Hepatocyte (in vitro differentiated cells): ENCODE measurements at regions not wholly inside any gene's neighbourhood (a gene's known extent, or its start where the extent isn't known, plus 50 kb on each side); places are given as distances from the start of the nearest gene placed in this dataset.

Source experiments
- DNase-seq: peaks from one replicate; pipeline ENCODE4 v3.0.0-alpha.2; 2016; ENCODE audit warnings: low spot score
- H2AFZ ChIP-seq: fragments of 200-600 bp; sonication (generic); 2 replicates; pipeline ENCODE4 v1.6.0; 2016; ENCODE audit warnings: antibody characterized with exemption, mild to moderate bottlenecking
- H3K27ac ChIP-seq: fragments of 200-600 bp; sonication (generic); 2 replicates; pipeline ENCODE4 v1.5.1; 2016; ENCODE audit warnings: mild to moderate bottlenecking
- H3K27me3 ChIP-seq: fragments of 200-600 bp; sonication (generic); 2 replicates; pipeline ENCODE4 v1.6.1; 2016
- H3K36me3 ChIP-seq: fragments of 200-600 bp; sonication (generic); replicated peaks from 2 replicates; pipeline ENCODE4 v1.5.1; 2016; ENCODE audit warnings: low read depth; ENCODE audit not compliant: insufficient read depth
- H3K4me1 ChIP-seq: fragments of 200-600 bp; sonication (generic); 2 replicates; pipeline ENCODE4 v1.5.1; 2016; ENCODE audit warnings: mild to moderate bottlenecking, moderate library complexity; ENCODE audit not compliant: insufficient read depth
- H3K4me2 ChIP-seq: fragments of 200-600 bp; sonication (generic); 2 replicates; pipeline ENCODE4 v1.6.0; 2016
- H3K4me3 ChIP-seq: fragments of 200-600 bp; sonication (generic); 2 replicates; pipeline ENCODE4 v1.5.1; 2016; ENCODE audit warnings: mild to moderate bottlenecking
- H3K79me2 ChIP-seq: fragments of 200-600 bp; sonication (generic); 2 replicates; pipeline ENCODE4 v1.6.0; 2017; ENCODE audit warnings: mild to moderate bottlenecking
- H3K9me2 ChIP-seq: fragments of 200-600 bp; sonication (generic); replicated peaks from 2 replicates; pipeline ENCODE4 v1.6.0; 2017; ENCODE audit warnings: mild to moderate bottlenecking; ENCODE audit not compliant: insufficient read depth
- H3K9me3 ChIP-seq: fragments of 200-600 bp; sonication (generic); 2 replicates; pipeline ENCODE4 v1.5.1; 2016; ENCODE audit warnings: low read depth, mild to moderate bottlenecking
- H4K20me1 ChIP-seq: fragments of 200-600 bp; sonication (generic); 2 replicates; pipeline ENCODE4 v1.6.0; 2016; ENCODE audit warnings: mild to moderate bottlenecking; ENCODE audit not compliant: insufficient read depth, poor library complexity, severe bottlenecking
- CTCF ChIP-seq: fragments of 200-600 bp; sonication (generic); IDR thresholded peaks from 2 replicates; pipeline ENCODE4 v1.5.1; 2016; ENCODE audit warnings: antibody characterized with exemption, mild to moderate bottlenecking; ENCODE audit not compliant: poor library complexity
- EZH2 ChIP-seq: fragments of 200-600 bp; sonication (generic); IDR thresholded peaks from 2 replicates; pipeline ENCODE4 v1.6.1; 2016; ENCODE audit warnings: antibody characterized with exemption, mild to moderate bottlenecking, borderline replicate concordance
- EZH2phosphoT487 ChIP-seq: fragments of 200-600 bp; sonication (generic); IDR thresholded peaks from one replicate; pipeline ENCODE4 v1.6.1; 2018; ENCODE audit warnings: antibody characterized with exemption, mild to moderate bottlenecking, low read depth, moderate library complexity; ENCODE audit not compliant: unreplicated experiment, severe bottlenecking
- WGBS: methylation state at CpG from one replicate; pipeline ENCODE4 v1.1.6; 2016; ENCODE audit warnings: low lambda C conversion rate; ENCODE audit errors: missing lambda C conversion rate; 5-methylcytosine and 5-hydroxymethylcytosine counted together

- 90% methylated on average over 2 of the region's 2 CpGs for WGBS
- H2AFZ ChIP-seq: no peak overlapping the region
These were observed 663.0 kb upstream of the AGA start for GRCh38 chr4:178105242-178105641.

DNA sequence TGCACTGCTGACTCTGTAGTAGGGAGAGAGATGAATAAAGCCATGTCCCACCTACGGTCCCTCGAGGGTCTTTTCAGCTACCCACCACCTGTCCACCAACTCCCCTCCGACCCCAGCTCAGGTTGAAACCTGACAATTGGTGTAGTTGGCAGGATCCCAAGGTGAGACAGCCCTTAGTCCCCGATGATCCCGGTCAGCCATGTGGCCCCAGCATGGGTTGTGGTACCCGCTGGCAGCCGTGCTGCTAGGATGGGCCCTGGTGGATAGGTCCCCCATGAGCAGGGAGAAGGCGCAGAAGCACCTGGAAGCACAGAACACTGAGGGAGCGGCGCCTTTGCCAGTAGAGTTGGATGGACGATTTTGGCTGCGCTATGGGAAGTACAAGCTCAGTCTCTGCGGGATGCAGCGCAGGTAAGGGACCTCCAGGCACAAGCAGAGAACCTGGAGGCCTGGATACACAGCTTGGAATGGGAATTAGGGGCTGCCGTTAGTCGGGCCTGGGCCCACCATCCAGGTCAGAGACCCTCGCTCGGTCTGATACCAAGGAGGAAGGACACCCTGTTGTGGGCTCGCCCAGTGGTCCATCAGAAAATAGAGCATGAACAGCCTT, 694.6 kb upstream of the AGA start:
- no peaks in the 10 kb centered on the region for H3K79me2 ChIP-seq
- H3K27me3 ChIP-seq: no peaks in the 10 kb centered on the region
- no peaks in the 10 kb centered on the region for H4K20me1 ChIP-seq
- H3K9me2 ChIP-seq: no peaks in the 10 kb centered on the region
- no peak overlapping the region for H3K27ac ChIP-seq
- H2AFZ ChIP-seq: no peak overlapping the region
- TF ChIP-seq CTCF (no peak), EZH2 (no peak)
- H3K36me3 ChIP-seq: no peaks in the 10 kb centered on the region
- WGBS: 90% methylated on average over 19 of the region's 19 CpGs
- H3K4me2 ChIP-seq: no peak overlapping the region
- H3K4me3 ChIP-seq: no peak overlapping the region
- H3K4me1 ChIP-seq: no peaks in the 10 kb centered on the region
- H3K9me3 ChIP-seq: no peaks in the 10 kb centered on the region
- no peak for DNase-seq

More at GRCh38 chr4:178105242-178105641, 663.0 kb upstream of the AGA start:
- Histone ChIP-seq H3K27ac (no peak overlapping the region), H3K4me1 (no peaks in the 10 kb centered on the region), H3K27me3 (no peaks in the 10 kb centered on the region), H4K20me1 (no peaks in the 10 kb centered on the region), H3K9me2 (no peaks in the 10 kb centered on the region), H3K9me3 (no peaks in the 10 kb centered on the region), H3K36me3 (no peaks in the 10 kb centered on the region), H3K4me3 (no peak overlapping the region), H3K79me2 (no peaks in the 10 kb centered on the region), H3K4me2 (no peak overlapping the region)
- no peak for DNase-seq
- TF ChIP-seq CTCF: no peak
- TF ChIP-seq EZH2: no peak
- no peak for TF ChIP-seq EZH2phosphoT487

DNA sequence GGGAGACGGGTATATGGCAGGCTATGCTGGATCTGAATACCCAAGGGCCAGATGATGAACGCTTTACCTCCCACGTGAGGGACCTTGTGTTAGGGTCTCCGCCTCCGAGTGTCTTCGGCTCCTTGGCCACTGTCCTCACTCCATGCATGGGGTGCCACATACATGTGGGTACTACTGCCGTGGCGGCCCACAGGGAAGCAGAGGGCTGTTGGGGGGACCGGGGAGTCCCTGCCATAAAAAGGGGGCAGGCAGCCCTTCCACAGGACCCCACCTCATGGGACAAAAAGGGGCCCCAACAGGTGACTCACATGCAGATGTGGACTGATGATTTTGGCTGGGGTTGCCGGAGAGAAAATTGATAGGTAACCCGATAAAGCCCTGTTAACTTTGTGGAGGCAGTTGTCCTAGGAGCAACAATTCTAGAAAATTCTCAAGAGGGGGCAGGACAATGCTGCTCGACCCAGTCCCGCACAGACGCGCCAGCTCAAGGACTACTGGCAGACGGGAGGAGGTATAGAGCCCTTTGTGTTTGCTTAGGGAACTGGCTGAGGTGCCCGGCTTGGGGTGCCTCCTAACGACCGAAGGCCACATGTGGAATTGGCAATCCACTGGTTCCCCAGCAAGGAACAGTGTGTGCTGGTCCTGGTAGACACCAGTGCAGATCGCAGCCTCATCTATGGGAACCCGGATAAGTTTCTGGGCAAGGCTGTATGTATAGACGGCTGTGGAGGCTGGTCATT, 695.7 kb upstream of the AGA start:
- H2AFZ ChIP-seq: no peak overlapping the region
- H3K4me3 ChIP-seq: no peak overlapping the region
- 94% methylated on average over 21 of the region's 22 CpGs for WGBS
- no peak for DNase-seq
- no peaks in the 10 kb centered on the region for H3K9me3 ChIP-seq
- no peaks in the 10 kb centered on the region for H3K4me1 ChIP-seq
- no peak overlapping the region for H3K27ac ChIP-seq
- H3K79me2 ChIP-seq: no peaks in the 10 kb centered on the region
- H3K9me2 ChIP-seq: no peaks in the 10 kb centered on the region
- TF ChIP-seq EZH2phosphoT487: no peak
- TF ChIP-seq EZH2: no peak
- no peak for TF ChIP-seq CTCF
- H4K20me1 ChIP-seq: no peaks in the 10 kb centered on the region
- no peak overlapping the region for H3K4me2 ChIP-seq
- H3K27me3 ChIP-seq: no peaks in the 10 kb centered on the region
- H3K36me3 ChIP-seq: no peaks in the 10 kb centered on the region
